HepG2 (cell line): ENCODE measurements at regions not wholly inside any gene's neighbourhood (a gene's known extent, or its start where the extent isn't known, plus 50 kb on each side); places are given as distances from the start of the nearest gene placed in this dataset.

Experiments
- BATF2 ChIP-seq: sonication (generic); formaldehyde crosslinking; IDR thresholded peaks from 2 replicates; pipeline ENCODE4 v1.8.0; 2022; ENCODE audit warnings: mild to moderate bottlenecking, missing genetic modification reagents, moderate library complexity
- ELF1 ChIP-seq: sonication (generic); formaldehyde crosslinking; IDR thresholded peaks from 2 replicates; pipeline ENCODE4 v1.4.0; 2020; ENCODE audit warnings: missing genetic modification reagents
- GATAD1 ChIP-seq: IDR thresholded peaks from 2 replicates; pipeline ENCODE4 v1.6.1; 2016; ENCODE audit warnings: missing genetic modification reagents, missing compliant biosample characterization
- IRF1 ChIP-seq: sonication (generic); formaldehyde crosslinking; IDR thresholded peaks from 2 replicates; pipeline ENCODE4 v1.4.0; 2020; ENCODE audit warnings: low read depth, mild to moderate bottlenecking, missing genetic modification reagents
- JUN ChIP-seq: sonication (generic); formaldehyde crosslinking; IDR thresholded peaks from 2 replicates; pipeline ENCODE4 v1.4.0; 2020; ENCODE audit warnings: mild to moderate bottlenecking, missing genetic modification reagents
- MTF2 ChIP-seq: sonication (generic); formaldehyde crosslinking; IDR thresholded peaks from 2 replicates; pipeline ENCODE4 v1.5.0; 2020; ENCODE audit warnings: missing genetic modification reagents, borderline replicate concordance
- NFKBIZ ChIP-seq: IDR thresholded peaks from 2 replicates; pipeline ENCODE4 v1.6.1; 2018; ENCODE audit warnings: missing genetic modification reagents, missing compliant biosample characterization
- SP1 ChIP-seq, 2 experiments: fragments of 450-650 bp in 1 of 2; sonication (generic) in 1 of 2; formaldehyde crosslinking in 1 of 2; IDR thresholded peaks; 2 replicates each; pipeline versions ENCODE4 v1.4.0 to v1.6.1; 2016 to 2020; ENCODE audit warnings: missing genetic modification reagents in 1 of 2
- SSRP1 ChIP-seq: IDR thresholded peaks from 2 replicates; pipeline ENCODE4 v1.6.1; 2016; ENCODE audit warnings: control low read depth
- TAF1 ChIP-seq: sonication (generic); formaldehyde crosslinking; IDR thresholded peaks from 2 replicates; pipeline ENCODE4 v1.4.0; 2020; ENCODE audit warnings: missing genetic modification reagents
- THAP11 ChIP-seq: IDR thresholded peaks from 2 replicates; pipeline ENCODE4 v1.6.1; 2016; ENCODE audit warnings: missing biosample characterization, missing genetic modification reagents
- ZC3H4 ChIP-seq: sonication (generic); formaldehyde crosslinking; IDR thresholded peaks from 2 replicates; pipeline ENCODE4 v1.4.0; 2020; ENCODE audit warnings: missing genetic modification reagents, borderline replicate concordance
- ZNF17 ChIP-seq: sonication (generic); formaldehyde crosslinking; IDR thresholded peaks from 2 replicates; pipeline ENCODE4 v1.5.0; 2020; ENCODE audit warnings: mild to moderate bottlenecking, missing genetic modification reagents
- ZNF3 ChIP-seq: IDR thresholded peaks from 2 replicates; pipeline ENCODE4 v1.7.0; 2017; ENCODE audit warnings: inconsistent platforms
- ZNF547 ChIP-seq: sonication (generic); formaldehyde crosslinking; IDR thresholded peaks from 2 replicates; pipeline ENCODE4 v1.5.1; 2020; ENCODE audit warnings: mild to moderate bottlenecking, missing genetic modification reagents
- ZNF782 ChIP-seq: sonication (generic); formaldehyde crosslinking; IDR thresholded peaks from 2 replicates; pipeline ENCODE4 v1.4.0; 2020; ENCODE audit warnings: missing genetic modification reagents, mild to moderate bottlenecking, borderline replicate concordance
- ZSCAN21 ChIP-seq: sonication (generic); formaldehyde crosslinking; IDR thresholded peaks from 2 replicates; pipeline ENCODE4 v1.8.0; 2022; ENCODE audit warnings: mild to moderate bottlenecking, missing genetic modification reagents, moderate library complexity, borderline replicate concordance
- ZSCAN25 ChIP-seq: sonication (generic); formaldehyde crosslinking; IDR thresholded peaks from 2 replicates; pipeline ENCODE4 v1.8.0; 2022; ENCODE audit warnings: mild to moderate bottlenecking, missing genetic modification reagents
- TF ChIP-seq, protein P1 (sequence below): sonication (generic); formaldehyde crosslinking; conservative IDR thresholded peaks from 2 replicates; pipeline ENCODE4 v1.4.0; 2020; ENCODE audit warnings: missing genetic modification reagents
- TF ChIP-seq, protein P2 (sequence below): sonication (generic); formaldehyde crosslinking; conservative IDR thresholded peaks from 2 replicates; pipeline ENCODE4 v1.8.1; 2023; ENCODE audit warnings: missing genetic modification reagents
- TF ChIP-seq, protein P3 (sequence below): sonication (generic); formaldehyde crosslinking; IDR thresholded peaks from 2 replicates; pipeline ENCODE4 v1.4.0; 2020; ENCODE audit warnings: missing genetic modification reagents, borderline replicate concordance

- TF ChIP-seq IRF1 (CRISPR knock-in tag) (no peak), ZNF782 (0 out of 2 replicates have a peak, but pooled peaks have one; percentile 6), GATAD1 (CRISPR knock-in tag) (no peak), ZNF17 (CRISPR knock-in tag) (0 out of 2 replicates have a peak, but pooled peaks have one; percentile 35), ZNF547 (CRISPR knock-in tag) (no peak), SSRP1 (CRISPR knock-in tag) (peak; percentile 34; the same call in 1 of the 2 replicates), SP1 (IDR thresholded peaks at IDR 0.05) (no peak), SP1 (CRISPR knock-in tag; IDR thresholded peaks at IDR 0.05) (no peak), MTF2 (CRISPR knock-in tag) (no peak), ZSCAN25 (CRISPR knock-in tag) (0 out of 2 replicates have a peak, but pooled peaks have one; percentile 11), THAP11 (CRISPR knock-in tag) (no peak), ELF1 (CRISPR knock-in tag) (peak; percentile 52; the same call in 1 of the 2 replicates), BATF2 (CRISPR knock-in tag) (no peak), NFKBIZ (CRISPR knock-in tag) (peak; percentile 26; the same call in 1 of the 2 replicates), ZNF3 (CRISPR knock-in tag) (peak; percentile 99), TAF1 (CRISPR knock-in tag) (no peak), ZC3H4 (peak; percentile 61; the same call in 1 of the 2 replicates), ZSCAN21 (peak; percentile 18; the same call in 1 of the 2 replicates), JUN (CRISPR knock-in tag) (0 out of 2 replicates have a peak, but pooled peaks have one; percentile 31)
- TF ChIP-seq, protein P1, sequence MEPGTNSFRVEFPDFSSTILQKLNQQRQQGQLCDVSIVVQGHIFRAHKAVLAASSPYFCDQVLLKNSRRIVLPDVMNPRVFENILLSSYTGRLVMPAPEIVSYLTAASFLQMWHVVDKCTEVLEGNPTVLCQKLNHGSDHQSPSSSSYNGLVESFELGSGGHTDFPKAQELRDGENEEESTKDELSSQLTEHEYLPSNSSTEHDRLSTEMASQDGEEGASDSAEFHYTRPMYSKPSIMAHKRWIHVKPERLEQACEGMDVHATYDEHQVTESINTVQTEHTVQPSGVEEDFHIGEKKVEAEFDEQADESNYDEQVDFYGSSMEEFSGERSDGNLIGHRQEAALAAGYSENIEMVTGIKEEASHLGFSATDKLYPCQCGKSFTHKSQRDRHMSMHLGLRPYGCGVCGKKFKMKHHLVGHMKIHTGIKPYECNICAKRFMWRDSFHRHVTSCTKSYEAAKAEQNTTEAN, result no peak
- TF ChIP-seq, protein P2, sequence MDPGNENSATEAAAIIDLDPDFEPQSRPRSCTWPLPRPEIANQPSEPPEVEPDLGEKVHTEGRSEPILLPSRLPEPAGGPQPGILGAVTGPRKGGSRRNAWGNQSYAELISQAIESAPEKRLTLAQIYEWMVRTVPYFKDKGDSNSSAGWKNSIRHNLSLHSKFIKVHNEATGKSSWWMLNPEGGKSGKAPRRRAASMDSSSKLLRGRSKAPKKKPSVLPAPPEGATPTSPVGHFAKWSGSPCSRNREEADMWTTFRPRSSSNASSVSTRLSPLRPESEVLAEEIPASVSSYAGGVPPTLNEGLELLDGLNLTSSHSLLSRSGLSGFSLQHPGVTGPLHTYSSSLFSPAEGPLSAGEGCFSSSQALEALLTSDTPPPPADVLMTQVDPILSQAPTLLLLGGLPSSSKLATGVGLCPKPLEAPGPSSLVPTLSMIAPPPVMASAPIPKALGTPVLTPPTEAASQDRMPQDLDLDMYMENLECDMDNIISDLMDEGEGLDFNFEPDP (CRISPR knock-in tag), result 0 out of 2 replicates have a peak, but pooled peaks have one; percentile 79
- TF ChIP-seq, protein P3, sequence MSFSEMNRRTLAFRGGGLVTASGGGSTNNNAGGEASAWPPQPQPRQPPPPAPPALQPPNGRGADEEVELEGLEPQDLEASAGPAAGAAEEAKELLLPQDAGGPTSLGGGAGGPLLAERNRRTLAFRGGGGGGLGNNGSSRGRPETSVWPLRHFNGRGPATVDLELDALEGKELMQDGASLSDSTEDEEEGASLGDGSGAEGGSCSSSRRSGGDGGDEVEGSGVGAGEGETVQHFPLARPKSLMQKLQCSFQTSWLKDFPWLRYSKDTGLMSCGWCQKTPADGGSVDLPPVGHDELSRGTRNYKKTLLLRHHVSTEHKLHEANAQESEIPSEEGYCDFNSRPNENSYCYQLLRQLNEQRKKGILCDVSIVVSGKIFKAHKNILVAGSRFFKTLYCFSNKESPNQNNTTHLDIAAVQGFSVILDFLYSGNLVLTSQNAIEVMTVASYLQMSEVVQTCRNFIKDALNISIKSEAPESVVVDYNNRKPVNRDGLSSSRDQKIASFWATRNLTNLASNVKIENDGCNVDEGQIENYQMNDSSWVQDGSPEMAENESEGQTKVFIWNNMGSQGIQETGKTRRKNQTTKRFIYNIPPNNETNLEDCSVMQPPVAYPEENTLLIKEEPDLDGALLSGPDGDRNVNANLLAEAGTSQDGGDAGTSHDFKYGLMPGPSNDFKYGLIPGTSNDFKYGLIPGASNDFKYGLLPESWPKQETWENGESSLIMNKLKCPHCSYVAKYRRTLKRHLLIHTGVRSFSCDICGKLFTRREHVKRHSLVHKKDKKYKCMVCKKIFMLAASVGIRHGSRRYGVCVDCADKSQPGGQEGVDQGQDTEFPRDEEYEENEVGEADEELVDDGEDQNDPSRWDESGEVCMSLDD (CRISPR knock-in tag), result no peak
Measured at GRCh38 chr20:50303573-50304500, 113.2 kb downstream of the CEBPB start (continued).
